DOHH2 (cell line): ENCODE measurements at regions not wholly inside any gene's neighbourhood (a gene's known extent, or its start where the extent isn't known, plus 50 kb on each side); places are given as distances from the start of the nearest gene placed in this dataset.
"Not testable (repeated sequence)": the region's sequence is repeated elsewhere in the genome, so short reads cannot be mapped to it uniquely, and the experiment has no call there.

Experiments used
- H3F3A ChIP-seq: fragments of 200-600 bp; sonication (generic), shearing (Covaris generic); 2 replicates; pipeline ENCODE4 v1.6.0; 2016; ENCODE audit warnings: antibody characterized with exemption, mild to moderate bottlenecking; ENCODE audit not compliant: control insufficient read depth, insufficient read depth
- H3K27ac ChIP-seq: fragments of 200-600 bp; sonication (generic); 2 replicates; pipeline ENCODE4 v1.5.1; 2014; ENCODE audit warnings: low read depth, mild to moderate bottlenecking, low read length, moderate library complexity
- H3K27me3 ChIP-seq: fragments of 200-600 bp; sonication (generic); 2 replicates; pipeline ENCODE4 v1.6.1; 2014; ENCODE audit warnings: mild to moderate bottlenecking, low read length, mixed read lengths; ENCODE audit not compliant: control insufficient read depth
- H3K36me3 ChIP-seq: fragments of 200-600 bp; sonication (generic); 2 replicates; pipeline ENCODE4 v1.6.1; 2014; ENCODE audit warnings: mild to moderate bottlenecking, low read length, moderate library complexity, mixed read lengths; ENCODE audit not compliant: control insufficient read depth
- H3K4me1 ChIP-seq: fragments of 200-600 bp; sonication (generic); 2 replicates; pipeline ENCODE4 v1.6.1; 2014; ENCODE audit warnings: mild to moderate bottlenecking, low read length, mixed read lengths; ENCODE audit not compliant: control insufficient read depth
- H3K4me2 ChIP-seq: fragments of 200-600 bp; sonication (generic); 2 replicates; pipeline ENCODE4 v1.6.0; 2014; ENCODE audit warnings: mild to moderate bottlenecking, low read length, moderate library complexity
- H3K4me3 ChIP-seq: fragments of 200-600 bp; sonication (generic); 2 replicates; pipeline ENCODE4 v1.5.1; 2014; ENCODE audit warnings: mild to moderate bottlenecking, low read length, mixed read lengths
- H3K79me2 ChIP-seq: fragments of 200-600 bp; sonication (generic); 2 replicates; pipeline ENCODE4 v1.6.1; 2014; ENCODE audit warnings: mild to moderate bottlenecking, low read length, mixed read lengths; ENCODE audit not compliant: control insufficient read depth
- H3K9me2 ChIP-seq: fragments of 200-600 bp; sonication (generic); replicated peaks from 2 replicates; pipeline ENCODE4 v1.6.1; 2014; ENCODE audit warnings: mild to moderate bottlenecking, low read length, mixed read lengths; ENCODE audit not compliant: control insufficient read depth
- H3K9me3 ChIP-seq: fragments of 200-600 bp; sonication (generic); 2 replicates; pipeline ENCODE4 v1.6.1; 2014; ENCODE audit warnings: antibody characterized with exemption, low read length, mixed read lengths; ENCODE audit not compliant: control insufficient read depth, insufficient read depth
- H4K20me1 ChIP-seq: fragments of 200-600 bp; sonication (generic); 2 replicates; pipeline ENCODE4 v1.6.0; 2014; ENCODE audit warnings: low read depth, mild to moderate bottlenecking, antibody characterized with exemption, low read length, moderate library complexity; ENCODE audit not compliant: control insufficient read depth, insufficient read depth
- EZH2phosphoT487 ChIP-seq: fragments of 200-600 bp; sonication (generic); IDR thresholded peaks from 2 replicates; pipeline ENCODE4 v1.6.1; 2017; ENCODE audit warnings: borderline replicate concordance, mild to moderate bottlenecking, antibody characterized with exemption, low read length, moderate library complexity, mixed read lengths
- TF ChIP-seq, protein P1 (sequence below): fragments of 200-600 bp; sonication (generic); IDR thresholded peaks from one replicate; pipeline ENCODE4 v1.5.1; 2014; ENCODE audit warnings: antibody characterized with exemption, mild to moderate bottlenecking, low read depth, low read length; ENCODE audit not compliant: poor library complexity, severe bottlenecking

DNA sequence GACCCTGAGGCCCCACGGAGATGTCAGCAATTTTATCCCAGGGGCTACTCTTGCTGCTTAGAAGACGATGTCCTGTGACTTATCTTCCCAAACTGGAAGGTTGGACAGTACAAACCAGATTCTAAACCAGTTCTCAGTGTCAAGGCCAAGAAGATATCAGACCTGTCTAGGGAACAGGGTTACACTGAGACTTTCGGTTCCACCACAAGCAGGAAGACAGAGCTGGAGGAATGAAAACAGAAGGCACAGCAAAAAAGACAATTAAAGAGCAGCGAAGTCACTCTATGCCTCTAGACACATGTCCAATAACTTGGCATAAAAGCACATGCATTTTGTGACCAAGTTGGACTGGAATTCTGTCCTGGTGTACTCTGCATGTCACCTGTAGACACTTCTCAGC, 73.4 kb upstream of the TMEM252 start:
- no peak overlapping the region for H3K4me2 ChIP-seq
- no peak for TF ChIP-seq EZH2phosphoT487
- TF ChIP-seq, protein P1, sequence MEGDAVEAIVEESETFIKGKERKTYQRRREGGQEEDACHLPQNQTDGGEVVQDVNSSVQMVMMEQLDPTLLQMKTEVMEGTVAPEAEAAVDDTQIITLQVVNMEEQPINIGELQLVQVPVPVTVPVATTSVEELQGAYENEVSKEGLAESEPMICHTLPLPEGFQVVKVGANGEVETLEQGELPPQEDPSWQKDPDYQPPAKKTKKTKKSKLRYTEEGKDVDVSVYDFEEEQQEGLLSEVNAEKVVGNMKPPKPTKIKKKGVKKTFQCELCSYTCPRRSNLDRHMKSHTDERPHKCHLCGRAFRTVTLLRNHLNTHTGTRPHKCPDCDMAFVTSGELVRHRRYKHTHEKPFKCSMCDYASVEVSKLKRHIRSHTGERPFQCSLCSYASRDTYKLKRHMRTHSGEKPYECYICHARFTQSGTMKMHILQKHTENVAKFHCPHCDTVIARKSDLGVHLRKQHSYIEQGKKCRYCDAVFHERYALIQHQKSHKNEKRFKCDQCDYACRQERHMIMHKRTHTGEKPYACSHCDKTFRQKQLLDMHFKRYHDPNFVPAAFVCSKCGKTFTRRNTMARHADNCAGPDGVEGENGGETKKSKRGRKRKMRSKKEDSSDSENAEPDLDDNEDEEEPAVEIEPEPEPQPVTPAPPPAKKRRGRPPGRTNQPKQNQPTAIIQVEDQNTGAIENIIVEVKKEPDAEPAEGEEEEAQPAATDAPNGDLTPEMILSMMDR: no peak

DNA sequence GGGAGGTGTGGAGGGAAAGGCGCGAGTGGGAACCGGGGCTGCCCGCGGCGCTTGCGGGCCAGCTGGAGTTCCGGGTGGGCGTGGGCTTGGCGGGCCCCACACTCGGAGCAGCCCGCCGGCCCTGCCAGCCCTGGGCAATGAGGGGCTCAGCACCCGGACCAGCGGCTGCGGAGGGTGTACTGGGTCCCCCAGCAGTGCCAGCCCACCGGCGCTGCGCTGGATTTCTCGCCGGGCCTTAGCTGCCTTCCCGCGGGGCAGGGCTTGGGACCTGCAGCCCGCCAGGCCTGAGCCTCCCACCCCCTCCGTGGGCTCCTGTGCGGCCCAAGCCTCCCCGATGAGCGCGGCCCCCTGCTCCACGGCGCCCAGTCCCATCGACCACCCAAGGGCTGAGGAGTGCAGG, 76.3 kb upstream of the TMEM252 start:
- not testable (repeated sequence) for H3K9me2 ChIP-seq, H3K4me1 ChIP-seq, H3K27me3 ChIP-seq, H3K9me3 ChIP-seq, H3K79me2 ChIP-seq, H3K4me2 ChIP-seq, H3K36me3 ChIP-seq, H4K20me1 ChIP-seq, H3F3A ChIP-seq, H3K27ac ChIP-seq, H3K4me3 ChIP-seq

More for the DNA sequence above, 73.4 kb upstream of the TMEM252 start:
- Histone ChIP-seq H3K4me1 (no peaks in the 10 kb centered on the region), H4K20me1 (no peaks in the 10 kb centered on the region), H3K27ac (no peak overlapping the region), H3K4me3 (no peak overlapping the region), H3K36me3 (no peaks in the 10 kb centered on the region), H3K79me2 (no peaks in the 10 kb centered on the region), H3K9me3 (no peaks in the 10 kb centered on the region), H3K27me3 (no peaks in the 10 kb centered on the region; the same call in 1 of the 2 replicates), H3F3A (no peaks in the 10 kb centered on the region), H3K9me2 (no peaks in the 10 kb centered on the region)

DNA sequence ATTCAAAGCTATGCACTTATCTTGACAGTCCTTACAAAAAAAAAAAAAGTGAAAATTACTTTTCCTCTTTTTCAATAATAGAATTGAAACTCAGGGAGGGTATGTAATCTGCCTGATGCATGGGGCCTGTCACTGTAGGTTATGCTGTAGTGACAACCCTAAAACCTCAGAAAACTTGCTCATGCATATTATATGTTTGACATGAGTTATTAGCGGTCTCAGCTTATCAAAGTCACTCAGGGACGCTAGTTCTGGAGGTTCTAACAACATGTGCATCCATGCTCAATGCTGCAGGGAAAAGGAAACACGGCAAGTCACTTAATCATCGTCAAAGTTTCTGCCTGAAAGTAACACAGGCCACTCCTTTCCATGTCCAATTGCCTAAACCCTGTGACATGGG, 78.4 kb upstream of the TMEM252 start:
- no peaks in the 10 kb centered on the region for H3K9me2 ChIP-seq
- H4K20me1 ChIP-seq: no peaks in the 10 kb centered on the region
- H3K4me2 ChIP-seq: no peak overlapping the region
- H3K4me3 ChIP-seq: no peak overlapping the region
- H3K4me1 ChIP-seq: no peaks in the 10 kb centered on the region
- no peaks in the 10 kb centered on the region for H3F3A ChIP-seq
- no peaks in the 10 kb centered on the region for H3K9me3 ChIP-seq
- no peak for TF ChIP-seq EZH2phosphoT487
- TF ChIP-seq, protein P1: no peak
- H3K27ac ChIP-seq: no peak overlapping the region
- H3K79me2 ChIP-seq: no peaks in the 10 kb centered on the region
- H3K36me3 ChIP-seq: no peaks in the 10 kb centered on the region
- no peaks in the 10 kb centered on the region; the same call in 1 of the 2 replicates for H3K27me3 ChIP-seq

DNA sequence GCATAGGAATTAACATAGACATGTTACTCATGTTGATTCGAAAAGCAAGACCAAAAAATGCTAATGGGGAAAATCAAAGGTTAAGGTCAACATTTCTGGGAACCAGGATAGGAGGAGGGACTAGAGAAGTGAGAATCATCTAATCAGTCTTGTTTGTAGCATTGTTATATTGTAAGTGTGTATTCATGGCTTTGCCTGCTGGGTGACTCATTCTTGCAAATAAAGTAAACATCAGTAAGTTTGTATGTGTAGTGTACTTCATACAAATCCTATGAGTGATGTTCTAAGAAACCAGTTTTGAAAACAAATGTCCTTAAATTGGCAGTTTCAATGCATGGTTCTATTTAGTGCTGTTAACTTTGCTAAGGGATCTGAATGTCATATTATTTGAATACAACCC, 79.0 kb upstream of the TMEM252 start:
- Histone ChIP-seq H3F3A (no peaks in the 10 kb centered on the region), H3K79me2 (no peaks in the 10 kb centered on the region), H3K9me2 (no peaks in the 10 kb centered on the region), H3K4me2 (no peak overlapping the region), H4K20me1 (no peaks in the 10 kb centered on the region), H3K9me3 (no peaks in the 10 kb centered on the region), H3K27ac (no peak overlapping the region), H3K4me3 (no peak overlapping the region), H3K36me3 (no peaks in the 10 kb centered on the region), H3K4me1 (no peaks in the 10 kb centered on the region), H3K27me3 (no peaks in the 10 kb centered on the region; the same call in 1 of the 2 replicates)
- no peak for TF ChIP-seq EZH2phosphoT487
- TF ChIP-seq, protein P1: no peak
